T1000 (cell line): ENCODE measurements at regions not wholly inside any gene's neighbourhood (a gene's known extent, or its start where the extent isn't known, plus 50 kb on each side); places are given as distances from the start of the nearest gene placed in this dataset.

Experiments used
- DNase-seq: peaks from one replicate; lab custom pipeline; 2025; ENCODE audit warnings: mixed read lengths; lab: John Stamatoyannopoulos, UW

GRCh38 chr21:18191139-18191538 lies 53.5 kb upstream of the CHODL start:
- no peak for DNase-seq

- DNase-seq: no peak
Measured at GRCh38 chr21:18178509-18178908, 66.1 kb upstream of the CHODL start.

GRCh38 chr21:18174370-18174769 lies 70.3 kb upstream of the CHODL start:
- no peak for DNase-seq

GRCh38 chr21:18170829-18171228 lies 73.8 kb upstream of the CHODL start:
- DNase-seq: no peak

GRCh38 chr21:18170221-18170620 lies 74.4 kb upstream of the CHODL start:
- DNase-seq: no peak

GRCh38 chr21:18168108-18168507 lies 76.5 kb upstream of the CHODL start:
- DNase-seq: no peak

- DNase-seq: no peak
Measured at GRCh38 chr21:18164933-18165332, 79.7 kb upstream of the CHODL start.

GRCh38 chr21:18164483-18164882 lies 80.2 kb upstream of the CHODL start:
- no peak for DNase-seq

GRCh38 chr21:18163956-18164355 lies 80.7 kb upstream of the CHODL start:
- DNase-seq: no peak

- no peak for DNase-seq
Measured at GRCh38 chr21:18161841-18162240, 82.8 kb upstream of the CHODL start.

- no peak for DNase-seq
Measured at GRCh38 chr21:18157406-18157805, 87.2 kb upstream of the CHODL start.

- no peak for DNase-seq
Measured at GRCh38 chr21:18155508-18156193, 89.0 kb upstream of the CHODL start.

GRCh38 chr21:18153063-18153462 lies 91.6 kb upstream of the CHODL start:
- DNase-seq: no peak

GRCh38 chr21:18152371-18152770 lies 92.3 kb upstream of the CHODL start:
- no peak for DNase-seq

GRCh38 chr21:18151046-18151445 lies 93.6 kb upstream of the CHODL start:
- DNase-seq: no peak

- DNase-seq: no peak
Measured at GRCh38 chr21:18148401-18148800, 96.2 kb upstream of the CHODL start.

GRCh38 chr21:18147678-18148077 lies 97.0 kb upstream of the CHODL start:
- no peak for DNase-seq

- DNase-seq: no peak
Measured at GRCh38 chr21:18146820-18147219, 97.8 kb upstream of the CHODL start.

GRCh38 chr21:18144339-18144738 lies 100.3 kb upstream of the CHODL start:
- no peak for DNase-seq

GRCh38 chr21:18142655-18143054 lies 102.0 kb upstream of the CHODL start:
- DNase-seq: no peak

- no peak for DNase-seq
Measured at GRCh38 chr21:18138507-18138906, 106.1 kb upstream of the CHODL start.

- no peak for DNase-seq
Measured at GRCh38 chr21:18129526-18129925, 115.1 kb upstream of the CHODL start.

GRCh38 chr21:18118566-18118965 lies 126.1 kb upstream of the CHODL start:
- no peak for DNase-seq

- DNase-seq: no peak
Measured at GRCh38 chr21:18117176-18117575, 127.5 kb upstream of the CHODL start.
